ENCODE measurements at regions not wholly inside any gene's neighbourhood (a gene's known extent, or its start where the extent isn't known, plus 50 kb on each side); places are given as distances from the start of the nearest gene placed in this dataset.

- H3K27ac ChIP-seq, result no peak overlapping the region
- intact Hi-C loops (cut with DNase I; ENCODE audit: low total_unique reads), result no loop called here
- no peak for TF ChIP-seq POLR2AphosphoS5 (IDR thresholded peaks at IDR 0.05)
- no peak for TF ChIP-seq POLR2A (IDR thresholded peaks at IDR 0.05)
- TF ChIP-seq EP300 (IDR thresholded peaks at IDR 0.05; ENCODE audit: low read depth), result no peak
- no peak for TF ChIP-seq CTCF (IDR thresholded peaks at IDR 0.05)
- no peaks in the 10 kb centered on the region for H3K27me3 ChIP-seq
- H3K36me3 ChIP-seq, result no peaks in the 10 kb centered on the region
- no peak for DNase-seq
- peaks cover 16 to 17% of the 10 kb centered on the region in 2 donors for H3K9me3 ChIP-seq
- in situ Hi-C loops (cut with MboI; ENCODE audit: low pct_ligation_motif_present in 1 of 4, low pct_unique_long_range_greater_than_20kb in 1 of 4, low sequenced_read_pairs in 3 of 4), result no loop called here
- no peaks in the 10 kb centered on the region for H3K4me1 ChIP-seq
- no peak overlapping the region for H3K4me3 ChIP-seq
- WGBS, 2 donors (ENCODE audit: low coverage in 1 of 2), result 88 to 100% methylated on average over 1 of the region's 1 CpG
Observed at GRCh38 chr6:14260839-14261238, 143.3 kb downstream of the CD83 start.

- WGBS, 2 donors (ENCODE audit: low coverage in 1 of 2), result 93% methylated on average over 1 of the region's 1 CpG; no CpG with 5 or more reads in 1 of the 2 donors
- no peak overlapping the region for H3K4me3 ChIP-seq
- no peaks in the 10 kb centered on the region for H3K4me1 ChIP-seq
- no peak overlapping the region for H3K27ac ChIP-seq
- DNase-seq, result no peak
- in situ Hi-C loops (cut with MboI; ENCODE audit: low pct_ligation_motif_present in 1 of 4, low pct_unique_long_range_greater_than_20kb in 1 of 4, low sequenced_read_pairs in 3 of 4), result no loop called here
- H3K36me3 ChIP-seq, result no peaks in the 10 kb centered on the region
- TF ChIP-seq POLR2A (IDR thresholded peaks at IDR 0.05), result no peak
- TF ChIP-seq CTCF (IDR thresholded peaks at IDR 0.05), result no peak
- no peak for TF ChIP-seq POLR2AphosphoS5 (IDR thresholded peaks at IDR 0.05)
- TF ChIP-seq EP300 (IDR thresholded peaks at IDR 0.05; ENCODE audit: low read depth), result no peak
- no peaks in the 10 kb centered on the region for H3K27me3 ChIP-seq
- intact Hi-C loops (cut with DNase I; ENCODE audit: low total_unique reads), result no loop called here
- H3K9me3 ChIP-seq, result peaks cover 16 to 17% of the 10 kb centered on the region in 2 donors
Observed at GRCh38 chr6:14263881-14264424, 146.4 kb downstream of the CD83 start.

- Histone ChIP-seq H3K4me3 (no peak overlapping the region), H3K4me1 (no peaks in the 10 kb centered on the region), H3K9me3 (peaks cover 16 to 17% of the 10 kb centered on the region in 2 donors), H3K27me3 (no peaks in the 10 kb centered on the region), H3K27ac (no peak overlapping the region), H3K36me3 (no peaks in the 10 kb centered on the region)
- intact Hi-C loops (cut with DNase I; ENCODE audit: low total_unique reads) (no loop called here), in situ Hi-C loops (cut with MboI; ENCODE audit: low pct_ligation_motif_present in 1 of 4, low pct_unique_long_range_greater_than_20kb in 1 of 4, low sequenced_read_pairs in 3 of 4) (no loop called here)
- no peak for DNase-seq
- WGBS, 2 donors (ENCODE audit: low coverage in 1 of 2), result 78 to 92% methylated on average over 4 to 5 of the region's 5 CpGs
- no peak for TF ChIP-seq CTCF (IDR thresholded peaks at IDR 0.05)
- no peak for TF ChIP-seq EP300 (IDR thresholded peaks at IDR 0.05; ENCODE audit: low read depth)
- no peak for TF ChIP-seq POLR2AphosphoS5 (IDR thresholded peaks at IDR 0.05)
- no peak for TF ChIP-seq POLR2A (IDR thresholded peaks at IDR 0.05)
Observed at GRCh38 chr6:14265049-14266021, 147.8 kb downstream of the CD83 start.

GRCh38 chr6:14266266-14266665, 148.7 kb downstream of the CD83 start:
- in situ Hi-C loops (cut with MboI; ENCODE audit: low pct_ligation_motif_present in 1 of 4, low pct_unique_long_range_greater_than_20kb in 1 of 4, low sequenced_read_pairs in 3 of 4) (no loop called here), intact Hi-C loops (cut with DNase I; ENCODE audit: low total_unique reads) (no loop called here)
- no peaks in the 10 kb centered on the region for H3K36me3 ChIP-seq
- H3K9me3 ChIP-seq, result peaks cover 16 to 17% of the 10 kb centered on the region in 2 donors
- 76 to 86% methylated on average over 2 of the region's 2 CpGs for WGBS, 2 donors (ENCODE audit: low coverage in 1 of 2)
- no peak overlapping the region for H3K4me3 ChIP-seq
- no peaks in the 10 kb centered on the region for H3K27me3 ChIP-seq
- peaks cover 0 to 4% (median 0%) of the 10 kb centered on the region in 4 donors for H3K4me1 ChIP-seq
- no peak for DNase-seq
- H3K27ac ChIP-seq, result no peak overlapping the region
- TF ChIP-seq EP300 (IDR thresholded peaks at IDR 0.05; ENCODE audit: low read depth), result no peak
- TF ChIP-seq CTCF (IDR thresholded peaks at IDR 0.05), result no peak
- TF ChIP-seq POLR2A (IDR thresholded peaks at IDR 0.05), result no peak
- TF ChIP-seq POLR2AphosphoS5 (IDR thresholded peaks at IDR 0.05), result no peak
